Muscle layer of duodenum (tissue), 2 donors: ENCODE measurements at regions not wholly inside any gene's neighbourhood (a gene's known extent, or its start where the extent isn't known, plus 50 kb on each side); places are given as distances from the start of the nearest gene placed in this dataset.
"Not testable (repeated sequence)": the region's sequence is repeated elsewhere in the genome, so short reads cannot be mapped to it uniquely, and the experiment has no call there.

Experiments used
- H3K27ac ChIP-seq: one replicate; pipeline ENCODE4 v1.7.0; 2013; ENCODE audit warnings: mild to moderate bottlenecking, low read length
- H3K27me3 ChIP-seq: one replicate; pipeline ENCODE4 v1.7.0; 2013; ENCODE audit warnings: low read depth, mild to moderate bottlenecking, control low read depth, low read length
- H3K36me3 ChIP-seq, 2 donors: one replicate each; pipeline ENCODE4 v1.7.0; 2013; ENCODE audit warnings: low read length in 2 of 2, control low read depth in 1 of 2, mild to moderate bottlenecking in 1 of 2; ENCODE audit not compliant: insufficient read depth in 2 of 2, control insufficient read depth in 1 of 2
- H3K4me1 ChIP-seq, 2 donors: one replicate each; pipeline ENCODE4 v1.7.0; 2013; ENCODE audit warnings: low read length in 2 of 2, mild to moderate bottlenecking in 2 of 2, control low read depth in 1 of 2, moderate library complexity in 1 of 2; ENCODE audit not compliant: insufficient read depth in 2 of 2, control insufficient read depth in 1 of 2
- H3K4me3 ChIP-seq, 2 donors: one replicate each; pipeline ENCODE4 v1.7.0; 2013; ENCODE audit warnings: low read length in 2 of 2, low read depth in 1 of 2, mild to moderate bottlenecking in 1 of 2
- H3K9me3 ChIP-seq, 2 donors: one replicate each; pipeline ENCODE4 v1.7.0; 2013; ENCODE audit warnings: low read length in 2 of 2, control low read depth in 1 of 2, mild to moderate bottlenecking in 1 of 2; ENCODE audit not compliant: control insufficient read depth in 1 of 2
- donor health status: healthy.

DNA sequence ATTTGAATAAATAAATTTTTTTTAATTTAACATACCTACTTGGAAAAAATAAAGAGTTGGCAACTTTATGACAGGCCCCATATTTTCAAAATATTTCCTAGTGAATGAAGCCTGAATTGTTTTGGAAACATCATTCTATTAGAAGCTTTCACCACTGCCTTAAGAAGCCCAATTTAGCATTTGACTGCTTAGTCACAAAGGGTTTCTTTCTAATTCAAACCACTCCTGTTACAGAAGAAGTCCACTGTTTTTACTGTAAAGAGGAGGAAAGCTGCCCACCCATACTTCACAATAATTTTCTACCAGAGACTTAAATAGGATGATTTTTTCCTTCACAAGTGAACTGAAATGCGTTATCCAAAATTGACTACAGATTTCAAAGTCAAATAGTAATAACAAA is 534.6 kb upstream of the PTBP2 start:
- Histone ChIP-seq H3K9me3 (peaks cover 0 to 10% of the 10 kb centered on the region in 2 donors), H3K27me3 (no peaks in the 10 kb centered on the region), H3K4me3 (no peak overlapping the region), H3K27ac (no peak overlapping the region), H3K36me3 (no peaks in the 10 kb centered on the region), H3K4me1 (peaks cover 0 to 3% of the 10 kb centered on the region in 2 donors)

DNA sequence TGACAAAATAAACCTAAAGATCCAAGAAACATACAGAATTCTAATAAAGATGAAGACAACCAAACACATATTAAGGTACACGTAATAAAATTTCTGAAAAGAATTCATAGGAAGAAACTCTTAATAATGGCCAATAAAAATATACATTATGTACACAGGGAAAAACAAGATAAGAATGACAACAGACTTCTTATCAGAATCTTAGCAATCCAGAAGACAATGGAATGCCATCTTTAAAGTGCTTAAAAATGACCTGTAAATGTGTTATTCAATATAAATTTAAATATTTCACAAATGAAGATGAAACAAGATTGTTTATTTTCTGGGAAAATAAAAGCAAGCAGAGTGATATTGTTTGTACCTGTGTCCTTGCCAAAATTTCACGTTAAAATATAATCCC is 530.4 kb upstream of the PTBP2 start:
- Histone ChIP-seq H3K4me1 (peaks cover 0 to 3% of the 10 kb centered on the region in 2 donors), H3K9me3 (peaks cover 0 to 10% of the 10 kb centered on the region in 2 donors), H3K4me3 (no peak overlapping the region), H3K36me3 (no peaks in the 10 kb centered on the region), H3K27me3 (no peaks in the 10 kb centered on the region), H3K27ac (no peak overlapping the region)

DNA sequence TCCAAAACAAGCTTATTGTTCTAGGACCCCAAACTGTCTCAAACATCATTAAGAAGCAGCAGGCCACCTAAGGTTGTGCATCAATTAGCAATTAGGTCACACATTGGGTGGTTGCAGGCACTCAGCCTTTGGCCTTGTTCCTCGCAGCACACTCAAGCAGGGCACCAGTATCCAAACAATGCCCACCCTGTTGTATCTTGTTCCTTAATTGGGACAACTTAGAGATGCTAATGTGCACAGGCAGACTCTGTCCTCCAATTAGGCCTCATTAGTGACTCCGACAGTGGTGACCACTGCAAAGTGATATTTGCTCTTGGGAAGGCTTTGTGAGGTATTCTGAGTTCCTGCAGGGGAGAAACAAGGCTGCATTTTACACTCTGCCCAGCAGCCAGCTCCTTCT is 515.1 kb upstream of the PTBP2 start:
- Histone ChIP-seq H3K4me3 (no peak overlapping the region), H3K27ac (no peak overlapping the region), H3K4me1 (no peaks in the 10 kb centered on the region), H3K27me3 (no peaks in the 10 kb centered on the region), H3K36me3 (no peaks in the 10 kb centered on the region), H3K9me3 (no peaks in the 10 kb centered on the region)

DNA sequence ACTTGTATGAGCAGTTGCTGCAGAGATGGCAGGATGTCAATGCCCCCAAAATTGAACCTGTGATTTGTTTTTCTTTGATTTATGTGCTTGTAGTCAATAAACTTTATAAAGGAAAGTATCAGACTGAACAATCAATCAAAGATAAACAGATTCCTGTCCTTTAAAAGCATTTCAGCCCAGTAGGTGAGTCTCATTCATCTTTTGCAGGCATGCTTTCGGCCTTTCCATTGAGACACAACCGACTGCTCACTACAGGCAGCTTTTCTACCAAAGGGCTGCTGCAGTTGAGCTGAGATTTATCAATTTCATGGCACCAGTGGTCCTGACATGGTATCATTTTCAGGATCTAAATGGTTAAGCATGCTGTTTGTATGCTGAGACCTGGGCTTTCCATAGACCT is 513.6 kb upstream of the PTBP2 start:
- H3K4me3 ChIP-seq = no peak overlapping the region
- no peaks in the 10 kb centered on the region for H3K36me3 ChIP-seq
- H3K9me3 ChIP-seq = no peaks in the 10 kb centered on the region
- no peaks in the 10 kb centered on the region for H3K4me1 ChIP-seq
- no peak overlapping the region for H3K27ac ChIP-seq
- H3K27me3 ChIP-seq = no peaks in the 10 kb centered on the region

DNA sequence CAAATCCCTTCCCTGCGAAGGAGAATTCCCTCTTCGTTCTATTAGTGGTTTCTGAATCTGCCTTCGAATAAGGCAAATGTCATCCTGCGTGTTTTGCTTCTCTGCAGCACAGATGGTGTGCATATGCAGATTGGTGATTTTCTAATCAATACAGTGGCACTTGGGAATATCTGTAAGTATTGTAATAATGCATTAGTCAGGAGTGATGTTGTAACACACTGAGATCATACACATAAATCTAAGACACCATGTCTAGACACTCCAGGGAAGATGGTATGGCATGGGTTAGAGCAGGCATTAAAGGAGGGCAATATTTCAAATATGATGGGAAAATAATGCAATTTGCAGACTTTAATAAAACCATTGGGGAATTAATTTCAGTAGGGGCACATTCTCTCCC is 513.2 kb upstream of the PTBP2 start:
- Histone ChIP-seq H3K27ac (no peak overlapping the region), H3K4me1 (no peaks in the 10 kb centered on the region), H3K36me3 (no peaks in the 10 kb centered on the region), H3K27me3 (no peaks in the 10 kb centered on the region), H3K9me3 (no peaks in the 10 kb centered on the region), H3K4me3 (no peak overlapping the region)

GRCh38 chr1:96210054-96210453 is 511.5 kb upstream of the PTBP2 start:
- no peaks in the 10 kb centered on the region for H3K4me1 ChIP-seq
- no peaks in the 10 kb centered on the region for H3K27me3 ChIP-seq
- no peak overlapping the region for H3K4me3 ChIP-seq
- no peaks in the 10 kb centered on the region for H3K36me3 ChIP-seq
- H3K9me3 ChIP-seq = no peaks in the 10 kb centered on the region
- H3K27ac ChIP-seq = no peak overlapping the region

- no peak overlapping the region for H3K27ac ChIP-seq
- no peaks in the 10 kb centered on the region for H3K27me3 ChIP-seq
- no peak overlapping the region for H3K4me3 ChIP-seq
- no peaks in the 10 kb centered on the region for H3K9me3 ChIP-seq
- H3K4me1 ChIP-seq = no peaks in the 10 kb centered on the region
- no peaks in the 10 kb centered on the region for H3K36me3 ChIP-seq
Observed at GRCh38 chr1:96211202-96211601, 510.4 kb upstream of the PTBP2 start.

DNA sequence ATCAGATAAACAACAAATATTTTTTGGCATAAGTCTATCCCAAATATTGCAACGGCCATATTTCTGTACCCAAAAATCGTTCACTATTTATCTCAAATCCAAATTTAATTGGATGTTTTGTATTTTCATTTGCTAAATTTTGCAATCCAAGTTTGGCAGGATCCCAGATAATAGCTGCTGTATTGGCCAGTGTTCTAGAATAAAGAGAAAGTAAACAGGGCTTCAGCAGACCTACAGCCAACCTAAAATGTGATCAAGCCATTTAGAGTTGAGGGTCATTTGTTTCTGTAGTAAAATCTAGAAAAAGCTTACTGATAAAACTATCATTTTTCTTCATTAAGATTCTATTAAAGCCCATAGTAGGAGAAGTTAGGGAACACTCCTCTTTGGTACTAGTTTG is 506.6 kb upstream of the PTBP2 start:
- no peak overlapping the region for H3K4me3 ChIP-seq
- H3K27ac ChIP-seq = no peak overlapping the region
- no peaks in the 10 kb centered on the region for H3K36me3 ChIP-seq
- no peaks in the 10 kb centered on the region for H3K9me3 ChIP-seq
- H3K27me3 ChIP-seq = no peaks in the 10 kb centered on the region
- H3K4me1 ChIP-seq = no peaks in the 10 kb centered on the region

DNA sequence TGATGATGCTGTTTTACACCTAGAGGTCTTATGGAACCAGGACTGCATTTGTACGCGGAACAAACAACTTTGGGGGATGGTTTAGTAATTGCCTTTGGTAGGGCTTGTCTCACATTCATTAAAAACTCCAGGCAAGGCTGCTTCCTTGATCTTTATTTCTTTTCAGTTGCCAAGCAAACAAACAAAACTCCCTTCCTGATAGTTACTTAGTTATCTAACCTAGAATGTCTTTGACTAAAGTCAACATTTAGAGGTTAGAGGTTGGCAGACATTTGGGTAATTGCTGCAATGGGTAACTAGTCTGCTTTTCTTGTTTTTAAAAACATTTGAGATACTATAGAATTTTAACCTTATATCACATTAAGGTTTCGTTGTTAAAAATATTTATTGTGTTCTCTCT is 500.9 kb upstream of the PTBP2 start:
- Histone ChIP-seq H3K27ac (no peak overlapping the region), H3K36me3 (no peaks in the 10 kb centered on the region), H3K27me3 (no peaks in the 10 kb centered on the region), H3K4me1 (no peaks in the 10 kb centered on the region), H3K4me3 (no peak overlapping the region), H3K9me3 (no peaks in the 10 kb centered on the region)

- Histone ChIP-seq H3K36me3 (no peaks in the 10 kb centered on the region), H3K27me3 (no peaks in the 10 kb centered on the region), H3K27ac (no peak overlapping the region), H3K4me3 (no peak overlapping the region), H3K4me1 (no peaks in the 10 kb centered on the region), H3K9me3 (no peaks in the 10 kb centered on the region)
Observed at GRCh38 chr1:96222701-96223100, 498.9 kb upstream of the PTBP2 start.

- not testable (repeated sequence) for H3K36me3 ChIP-seq, H3K27me3 ChIP-seq, H3K4me1 ChIP-seq, H3K9me3 ChIP-seq, H3K27ac ChIP-seq, H3K4me3 ChIP-seq
Observed at GRCh38 chr1:96224229-96224628, 497.4 kb upstream of the PTBP2 start.

GRCh38 chr1:96233422-96233821 is 488.2 kb upstream of the PTBP2 start:
- H3K9me3 ChIP-seq = no peaks in the 10 kb centered on the region
- H3K27me3 ChIP-seq = no peaks in the 10 kb centered on the region
- H3K36me3 ChIP-seq = no peaks in the 10 kb centered on the region
- H3K4me1 ChIP-seq = no peaks in the 10 kb centered on the region
- no peak overlapping the region for H3K4me3 ChIP-seq
- no peak overlapping the region for H3K27ac ChIP-seq
